ENCODE measurements at regions not wholly inside any gene's neighbourhood (a gene's known extent, or its start where the extent isn't known, plus 50 kb on each side); places are given as distances from the start of the nearest gene placed in this dataset.
"Not testable (repeated sequence)": the region's sequence is repeated elsewhere in the genome, so short reads cannot be mapped to it uniquely, and the experiment has no call there.

- DNase-seq (ENCODE audit: low read depth in 2 of 2, low spot score in 1 of 2), result no peak
These were observed 598.8 kb downstream of the MAFB start for GRCh38 chr20:40090236-40090635.

GRCh38 chr20:40087496-40087895, 601.5 kb downstream of the MAFB start:
- no peak for DNase-seq (ENCODE audit: low read depth in 2 of 2, low spot score in 1 of 2)

GRCh38 chr20:40085513-40085912, 603.5 kb downstream of the MAFB start:
- DNase-seq (ENCODE audit: low read depth in 2 of 2, low spot score in 1 of 2), result no peak

- no peak for DNase-seq (ENCODE audit: low read depth in 2 of 2, low spot score in 1 of 2)
These were observed 606.6 kb downstream of the MAFB start for GRCh38 chr20:40082436-40082835.

- no peak for DNase-seq (ENCODE audit: low read depth in 2 of 2, low spot score in 1 of 2)
These were observed 607.4 kb downstream of the MAFB start for GRCh38 chr20:40081653-40082052.

- DNase-seq (ENCODE audit: low read depth in 2 of 2, low spot score in 1 of 2), result no peak
These were observed 608.9 kb downstream of the MAFB start for GRCh38 chr20:40080041-40080652.

- no peak for DNase-seq (ENCODE audit: low read depth in 2 of 2, low spot score in 1 of 2)
These were observed 615.4 kb downstream of the MAFB start for GRCh38 chr20:40073535-40074111.

- DNase-seq (ENCODE audit: low read depth in 2 of 2, low spot score in 1 of 2), result no peak
These were observed 616.1 kb downstream of the MAFB start for GRCh38 chr20:40072907-40073306.

- DNase-seq (ENCODE audit: low read depth in 2 of 2, low spot score in 1 of 2), result no peak
These were observed 632.9 kb downstream of the MAFB start for GRCh38 chr20:40056171-40056570.

GRCh38 chr20:40055711-40056110, 633.3 kb downstream of the MAFB start:
- no peak for DNase-seq (ENCODE audit: low read depth in 2 of 2, low spot score in 1 of 2)

GRCh38 chr20:40054311-40054710, 634.7 kb downstream of the MAFB start:
- DNase-seq (ENCODE audit: low read depth in 2 of 2, low spot score in 1 of 2), result no peak

GRCh38 chr20:40050596-40050995, 638.4 kb downstream of the MAFB start:
- DNase-seq (ENCODE audit: low read depth in 2 of 2, low spot score in 1 of 2), result no peak

GRCh38 chr20:40049854-40050253, 639.2 kb downstream of the MAFB start:
- DNase-seq (ENCODE audit: low read depth in 2 of 2, low spot score in 1 of 2), result no peak

GRCh38 chr20:40046703-40047102, 642.3 kb downstream of the MAFB start:
- no peak for DNase-seq (ENCODE audit: low read depth in 2 of 2, low spot score in 1 of 2)

- no peak for DNase-seq (ENCODE audit: low read depth in 2 of 2, low spot score in 1 of 2)
These were observed 651.5 kb downstream of the MAFB start for GRCh38 chr20:40037511-40037910.

GRCh38 chr20:40029589-40029988, 659.4 kb downstream of the MAFB start:
- DNase-seq (ENCODE audit: low read depth in 2 of 2, low spot score in 1 of 2), result no peak

GRCh38 chr20:40019510-40019909, 669.5 kb downstream of the MAFB start:
- DNase-seq (ENCODE audit: low read depth in 2 of 2, low spot score in 1 of 2), result no peak

- DNase-seq (ENCODE audit: low read depth in 2 of 2, low spot score in 1 of 2), result no peak
These were observed 671.3 kb downstream of the MAFB start for GRCh38 chr20:40017765-40018164.

- no peak for DNase-seq (ENCODE audit: low read depth in 2 of 2, low spot score in 1 of 2)
These were observed 672.1 kb downstream of the MAFB start for GRCh38 chr20:40016890-40017289.

- no peak for DNase-seq (ENCODE audit: low read depth in 2 of 2, low spot score in 1 of 2)
These were observed 672.6 kb downstream of the MAFB start for GRCh38 chr20:40016392-40016791.

GRCh38 chr20:40012026-40012425, 677.0 kb downstream of the MAFB start:
- not testable (repeated sequence) for DNase-seq (ENCODE audit: low read depth in 2 of 2, low spot score in 1 of 2)

- DNase-seq (ENCODE audit: low read depth in 2 of 2, low spot score in 1 of 2), result no peak
These were observed 678.6 kb downstream of the MAFB start for GRCh38 chr20:40010483-40010882.

GRCh38 chr20:40009542-40009941, 679.5 kb downstream of the MAFB start:
- DNase-seq (ENCODE audit: low read depth in 2 of 2, low spot score in 1 of 2), result no peak

All from stimulated activated CD8-positive, alpha-beta memory T cell treated with anti-CD3 and anti-CD28 coated beads, Interleukin-4, amount 100 ng/mL, for 1 hour (primary cell).